ENCODE measurements at regions not wholly inside any gene's neighbourhood (a gene's known extent, or its start where the extent isn't known, plus 50 kb on each side); places are given as distances from the start of the nearest gene placed in this dataset.
"Not testable (repeated sequence)": the region's sequence is repeated elsewhere in the genome, so short reads cannot be mapped to it uniquely, and the experiment has no call there.

DNA sequence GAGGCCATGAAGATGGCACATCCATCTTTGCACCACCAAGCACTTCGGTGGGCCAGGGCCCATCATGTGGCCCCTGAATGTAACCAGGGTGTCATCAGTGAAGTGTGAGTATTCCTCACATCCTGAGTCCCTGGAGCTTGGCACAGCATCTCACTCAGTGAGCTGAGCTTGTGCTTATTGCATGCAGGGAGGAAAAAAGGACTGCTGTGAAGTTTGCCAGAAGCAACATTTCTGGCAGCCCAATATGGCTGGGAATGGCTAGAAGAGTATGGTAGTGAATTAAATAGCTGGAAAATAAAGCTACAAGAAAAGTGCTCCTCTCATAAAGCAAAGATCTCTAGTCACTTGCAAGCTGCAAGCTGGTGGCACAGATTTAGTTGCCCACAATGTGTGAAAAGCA lies 109.3 kb downstream of the TNFSF18 start:
- TF ChIP-seq, protein P1, sequence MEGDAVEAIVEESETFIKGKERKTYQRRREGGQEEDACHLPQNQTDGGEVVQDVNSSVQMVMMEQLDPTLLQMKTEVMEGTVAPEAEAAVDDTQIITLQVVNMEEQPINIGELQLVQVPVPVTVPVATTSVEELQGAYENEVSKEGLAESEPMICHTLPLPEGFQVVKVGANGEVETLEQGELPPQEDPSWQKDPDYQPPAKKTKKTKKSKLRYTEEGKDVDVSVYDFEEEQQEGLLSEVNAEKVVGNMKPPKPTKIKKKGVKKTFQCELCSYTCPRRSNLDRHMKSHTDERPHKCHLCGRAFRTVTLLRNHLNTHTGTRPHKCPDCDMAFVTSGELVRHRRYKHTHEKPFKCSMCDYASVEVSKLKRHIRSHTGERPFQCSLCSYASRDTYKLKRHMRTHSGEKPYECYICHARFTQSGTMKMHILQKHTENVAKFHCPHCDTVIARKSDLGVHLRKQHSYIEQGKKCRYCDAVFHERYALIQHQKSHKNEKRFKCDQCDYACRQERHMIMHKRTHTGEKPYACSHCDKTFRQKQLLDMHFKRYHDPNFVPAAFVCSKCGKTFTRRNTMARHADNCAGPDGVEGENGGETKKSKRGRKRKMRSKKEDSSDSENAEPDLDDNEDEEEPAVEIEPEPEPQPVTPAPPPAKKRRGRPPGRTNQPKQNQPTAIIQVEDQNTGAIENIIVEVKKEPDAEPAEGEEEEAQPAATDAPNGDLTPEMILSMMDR (IDR thresholded peaks at IDR 0.05; ENCODE audit: low read depth, low read length) = no peak
- H3K4me3 ChIP-seq (ENCODE audit: low read depth, low read length) = no peak overlapping the region

DNA sequence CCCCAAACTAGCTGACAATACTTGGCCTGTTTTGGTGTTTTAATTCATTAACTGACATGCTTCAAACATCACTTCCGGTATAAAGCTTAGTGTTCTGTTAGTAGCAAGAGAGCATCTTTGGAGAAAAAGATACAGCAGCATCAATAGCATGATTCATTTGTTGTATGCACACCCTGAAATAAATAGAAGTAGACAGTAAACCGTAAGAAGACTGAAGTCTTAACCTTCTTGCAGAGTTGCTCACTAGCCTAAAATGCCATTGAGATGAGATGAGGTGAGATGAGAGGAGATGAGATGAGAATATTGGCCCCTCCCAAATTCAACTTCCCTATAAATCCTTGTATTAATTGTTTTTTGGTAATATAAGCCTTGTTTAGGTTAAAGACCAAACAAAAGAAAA lies 108.8 kb downstream of the TNFSF18 start:
- TF ChIP-seq, protein P1 (IDR thresholded peaks at IDR 0.05; ENCODE audit: low read depth, low read length) = no peak
- H3K4me3 ChIP-seq (ENCODE audit: low read depth, low read length) = no peak overlapping the region

DNA sequence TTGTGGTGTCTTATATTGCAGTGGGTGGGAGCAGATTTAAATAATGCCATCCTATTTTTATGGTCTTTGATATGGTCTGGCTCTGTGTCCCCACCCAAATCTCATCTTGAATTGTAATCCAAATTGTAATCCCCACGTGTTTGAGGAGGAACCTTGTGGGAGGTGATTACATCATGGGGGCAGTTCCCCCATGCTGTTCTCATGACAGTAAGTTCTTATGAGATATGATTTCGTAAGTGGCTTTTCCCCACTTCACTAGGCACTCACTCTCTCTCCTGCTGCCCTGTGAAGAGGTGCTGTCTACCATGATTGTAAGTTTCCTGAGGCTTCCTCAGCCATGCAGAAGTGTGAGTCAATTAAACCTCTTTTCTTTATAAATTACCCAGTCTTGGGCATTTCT lies 107.6 kb downstream of the TNFSF18 start:
- not testable (repeated sequence) for H3K4me3 ChIP-seq (ENCODE audit: low read depth, low read length)

DNA sequence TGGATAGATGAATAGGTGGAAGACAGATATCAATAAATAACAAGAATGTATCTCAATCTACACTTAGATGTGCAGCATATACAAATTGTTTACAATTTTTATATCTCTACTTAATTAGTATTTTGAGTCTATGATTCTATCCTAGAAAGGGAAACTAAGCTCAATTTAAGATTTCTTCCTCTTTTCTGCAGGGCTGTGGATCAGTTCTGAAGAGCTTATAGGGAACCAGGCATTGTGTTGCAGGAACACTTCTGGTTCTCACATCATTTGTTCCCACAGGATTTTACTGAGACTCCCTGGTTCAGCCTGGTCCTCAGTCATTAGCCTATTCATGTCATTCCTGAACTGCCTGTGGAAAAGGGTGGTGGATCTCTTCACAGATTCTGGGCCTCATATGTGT lies 105.8 kb downstream of the TNFSF18 start:
- no peak overlapping the region for H3K4me3 ChIP-seq (ENCODE audit: low read depth, low read length)
- TF ChIP-seq, protein P1 (IDR thresholded peaks at IDR 0.05; ENCODE audit: low read depth, low read length) = no peak

DNA sequence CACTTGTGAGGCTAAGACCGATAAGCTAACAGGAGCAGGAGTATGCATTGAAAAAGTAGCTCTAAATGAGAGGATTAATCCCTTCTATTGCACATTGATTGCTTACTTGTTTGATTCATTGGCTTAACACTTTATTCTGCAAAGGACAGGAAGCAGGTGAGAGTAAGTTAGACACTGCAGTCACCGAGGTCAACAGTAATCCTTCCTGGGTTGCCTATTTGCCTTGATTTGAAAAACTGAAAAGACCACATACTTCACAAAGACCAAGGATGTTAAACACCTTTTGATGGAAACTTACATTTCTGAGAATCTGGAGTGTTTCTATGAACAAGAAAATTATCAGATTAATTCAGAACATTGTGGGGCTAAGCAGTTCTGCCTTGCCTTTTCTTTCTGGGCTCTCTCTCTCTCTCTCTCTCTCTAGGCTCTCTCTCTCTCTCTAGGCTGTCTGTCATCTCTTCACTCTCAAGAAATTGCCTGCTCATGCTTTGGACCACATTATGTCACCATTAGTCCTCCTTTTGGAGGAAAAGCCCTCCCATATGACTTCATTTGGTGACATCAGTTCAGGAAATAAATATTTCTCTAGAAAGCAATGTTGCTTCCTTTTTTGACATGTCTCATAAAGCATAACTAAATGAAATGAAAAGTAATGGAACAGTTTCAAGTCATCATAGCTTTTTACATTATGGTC lies 103.8 kb downstream of the TNFSF18 start:
- TF ChIP-seq, protein P1 (IDR thresholded peaks at IDR 0.05; ENCODE audit: low read depth, low read length) = no peak
- H3K4me3 ChIP-seq (ENCODE audit: low read depth, low read length) = no peak overlapping the region

DNA sequence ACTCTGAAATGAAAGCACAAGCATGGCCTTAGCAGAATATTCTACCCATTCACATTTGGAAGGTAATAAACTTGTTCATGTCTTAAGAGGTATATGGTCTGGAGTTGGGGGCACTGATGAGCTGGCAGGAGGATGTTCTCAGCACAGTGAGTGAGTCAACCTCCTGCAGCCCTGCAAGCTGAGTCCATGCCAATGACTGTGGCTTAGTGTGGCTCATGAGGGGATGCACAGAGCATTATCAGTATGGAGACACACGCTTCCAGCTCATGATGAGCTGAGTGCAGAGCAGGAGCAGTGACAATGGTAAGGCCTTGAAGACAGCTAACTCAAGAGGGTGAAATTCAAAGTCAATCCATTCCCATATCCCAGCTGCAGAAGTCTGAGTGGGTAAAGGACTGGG lies 102.3 kb downstream of the TNFSF18 start:
- TF ChIP-seq, protein P1 (IDR thresholded peaks at IDR 0.05; ENCODE audit: low read depth, low read length) = no peak
- no peak overlapping the region for H3K4me3 ChIP-seq (ENCODE audit: low read depth, low read length)

DNA sequence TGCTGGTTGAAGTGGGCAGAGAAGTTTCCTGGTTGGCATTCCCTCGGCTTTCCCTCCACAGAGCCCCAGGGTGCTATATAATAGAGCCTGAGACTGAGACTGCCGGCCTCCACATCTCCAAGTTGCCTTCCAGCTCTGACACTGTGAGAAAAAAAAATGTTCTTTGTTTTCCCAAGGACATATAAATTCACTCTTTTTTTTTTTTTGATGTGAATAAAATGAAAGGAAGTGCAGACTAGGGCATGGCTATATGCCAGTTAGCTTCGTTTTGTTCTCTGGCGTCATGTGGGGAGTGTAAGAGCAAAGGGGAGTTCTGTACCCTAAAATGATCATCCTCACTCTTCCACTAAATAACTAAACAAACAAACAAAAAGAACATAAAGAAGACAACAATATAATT lies 101.6 kb downstream of the TNFSF18 start:
- no peak overlapping the region for H3K4me3 ChIP-seq (ENCODE audit: low read depth, low read length)
- TF ChIP-seq, protein P1 (IDR thresholded peaks at IDR 0.05; ENCODE audit: low read depth, low read length) = no peak

DNA sequence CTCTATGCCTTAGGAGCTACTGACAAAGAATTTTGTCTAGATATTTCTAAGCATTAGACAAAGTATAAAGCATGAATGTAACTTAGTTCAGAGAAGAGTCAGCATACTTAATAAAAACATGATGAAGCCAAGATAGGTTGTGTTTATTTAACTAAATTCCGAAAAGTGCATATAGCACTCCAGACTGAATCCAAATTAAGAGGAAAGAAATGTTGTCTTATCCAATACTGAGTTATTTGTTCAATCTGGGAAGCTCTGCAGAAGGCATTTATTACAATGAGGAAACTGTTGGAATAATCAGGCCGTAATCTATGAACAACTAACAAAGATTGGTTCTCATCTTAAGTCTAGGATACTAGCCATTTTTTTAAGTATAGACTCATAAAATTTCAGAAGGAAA lies 100.2 kb downstream of the TNFSF18 start:
- no peak overlapping the region for H3K4me3 ChIP-seq (ENCODE audit: low read depth, low read length)
- TF ChIP-seq, protein P1 (IDR thresholded peaks at IDR 0.05; ENCODE audit: low read depth, low read length) = no peak
